ENCODE measurements at regions not wholly inside any gene's neighbourhood (a gene's known extent, or its start where the extent isn't known, plus 50 kb on each side); places are given as distances from the start of the nearest gene placed in this dataset.

- no peak for TF ChIP-seq JUND (IDR thresholded peaks at IDR 0.05; ENCODE audit: low read depth)
- in situ Hi-C loops (cut with HindIII; ENCODE audit: low pct_unique_long_range_greater_than_20kb, low sequenced_read_pairs): no loop called here
- no peak for DNase-seq (ENCODE audit: low read depth in 1 of 2, low spot score in 1 of 2)
Measured at GRCh38 chr7:27399791-27400567, 157.4 kb downstream of the EVX1 start.

- DNase-seq (ENCODE audit: low read depth in 1 of 2, low spot score in 1 of 2): no peak
- in situ Hi-C loops (cut with HindIII; ENCODE audit: low pct_unique_long_range_greater_than_20kb, low sequenced_read_pairs): no loop called here
Measured at GRCh38 chr7:27405780-27406179, 163.2 kb downstream of the EVX1 start.

GRCh38 chr7:27409311-27409710 is 166.7 kb downstream of the EVX1 start:
- in situ Hi-C loops (cut with HindIII; ENCODE audit: low pct_unique_long_range_greater_than_20kb, low sequenced_read_pairs): no loop called here
- TF ChIP-seq JUND (IDR thresholded peaks at IDR 0.05; ENCODE audit: low read depth): no peak
- DNase-seq (ENCODE audit: low read depth in 1 of 2, low spot score in 1 of 2): no peak

More at GRCh38 chr7:27405780-27406179, 163.2 kb downstream of the EVX1 start:
- TF ChIP-seq JUND (IDR thresholded peaks at IDR 0.05; ENCODE audit: low read depth): no peak

GRCh38 chr7:27409776-27410175 is 167.2 kb downstream of the EVX1 start:
- no peak for TF ChIP-seq JUND (IDR thresholded peaks at IDR 0.05; ENCODE audit: low read depth)
- DNase-seq (ENCODE audit: low read depth in 1 of 2, low spot score in 1 of 2): no peak
- in situ Hi-C loops (cut with HindIII; ENCODE audit: low pct_unique_long_range_greater_than_20kb, low sequenced_read_pairs): no loop called here

GRCh38 chr7:27410812-27411544 is 168.4 kb downstream of the EVX1 start:
- in situ Hi-C loops (cut with HindIII; ENCODE audit: low pct_unique_long_range_greater_than_20kb, low sequenced_read_pairs): no loop called here
- TF ChIP-seq JUND (IDR thresholded peaks at IDR 0.05; ENCODE audit: low read depth): no peak
- no peak for DNase-seq (ENCODE audit: low read depth in 1 of 2, low spot score in 1 of 2)

GRCh38 chr7:27412164-27412563 is 169.6 kb downstream of the EVX1 start:
- in situ Hi-C loops (cut with HindIII; ENCODE audit: low pct_unique_long_range_greater_than_20kb, low sequenced_read_pairs): no loop called here
- no peak for TF ChIP-seq JUND (IDR thresholded peaks at IDR 0.05; ENCODE audit: low read depth)
- DNase-seq (ENCODE audit: low read depth in 1 of 2, low spot score in 1 of 2): no peak

GRCh38 chr7:27418541-27418940 is 175.9 kb downstream of the EVX1 start:
- no peak for TF ChIP-seq JUND (IDR thresholded peaks at IDR 0.05; ENCODE audit: low read depth)
- DNase-seq (ENCODE audit: low read depth in 1 of 2, low spot score in 1 of 2): no peak
- in situ Hi-C loops (cut with HindIII; ENCODE audit: low pct_unique_long_range_greater_than_20kb, low sequenced_read_pairs): no loop called here

- in situ Hi-C loops (cut with HindIII; ENCODE audit: low pct_unique_long_range_greater_than_20kb, low sequenced_read_pairs): no loop called here
- no peak for DNase-seq (ENCODE audit: low read depth in 1 of 2, low spot score in 1 of 2)
- TF ChIP-seq JUND (IDR thresholded peaks at IDR 0.05; ENCODE audit: low read depth): no peak
Measured at GRCh38 chr7:27419581-27420177, 177.1 kb downstream of the EVX1 start.

GRCh38 chr7:27420702-27421101 is 178.1 kb downstream of the EVX1 start:
- DNase-seq (ENCODE audit: low read depth in 1 of 2, low spot score in 1 of 2): no peak
- in situ Hi-C loops (cut with HindIII; ENCODE audit: low pct_unique_long_range_greater_than_20kb, low sequenced_read_pairs): no loop called here
- TF ChIP-seq JUND (IDR thresholded peaks at IDR 0.05; ENCODE audit: low read depth): no peak

- in situ Hi-C loops (cut with HindIII; ENCODE audit: low pct_unique_long_range_greater_than_20kb, low sequenced_read_pairs): no loop called here
- DNase-seq (ENCODE audit: low read depth in 1 of 2, low spot score in 1 of 2): peak in 1 of 2 experiments; percentile 26
- no peak for TF ChIP-seq JUND (IDR thresholded peaks at IDR 0.05; ENCODE audit: low read depth)
Measured at GRCh38 chr7:27423290-27423689, 180.7 kb downstream of the EVX1 start.

GRCh38 chr7:27423821-27424220 is 181.2 kb downstream of the EVX1 start:
- in situ Hi-C loops (cut with HindIII; ENCODE audit: low pct_unique_long_range_greater_than_20kb, low sequenced_read_pairs): no loop called here
- no peak for DNase-seq (ENCODE audit: low read depth in 1 of 2, low spot score in 1 of 2)
- TF ChIP-seq JUND (IDR thresholded peaks at IDR 0.05; ENCODE audit: low read depth): no peak

- in situ Hi-C loops (cut with HindIII; ENCODE audit: low pct_unique_long_range_greater_than_20kb, low sequenced_read_pairs): no loop called here
- DNase-seq (ENCODE audit: low read depth in 1 of 2, low spot score in 1 of 2): peak in 1 of 2 experiments; percentile 51
- TF ChIP-seq JUND (IDR thresholded peaks at IDR 0.05; ENCODE audit: low read depth): no peak
Measured at GRCh38 chr7:27424231-27424630, 181.6 kb downstream of the EVX1 start.

GRCh38 chr7:27424749-27425148 is 182.1 kb downstream of the EVX1 start:
- TF ChIP-seq JUND (IDR thresholded peaks at IDR 0.05; ENCODE audit: low read depth): no peak
- no peak for DNase-seq (ENCODE audit: low read depth in 1 of 2, low spot score in 1 of 2)
- in situ Hi-C loops (cut with HindIII; ENCODE audit: low pct_unique_long_range_greater_than_20kb, low sequenced_read_pairs): no loop called here

All from T47D (cell line).